ENCODE measurements at regions not wholly inside any gene's neighbourhood (a gene's known extent, or its start where the extent isn't known, plus 50 kb on each side); places are given as distances from the start of the nearest gene placed in this dataset.
"Not testable (repeated sequence)": the region's sequence is repeated elsewhere in the genome, so short reads cannot be mapped to it uniquely, and the experiment has no call there.

DNA sequence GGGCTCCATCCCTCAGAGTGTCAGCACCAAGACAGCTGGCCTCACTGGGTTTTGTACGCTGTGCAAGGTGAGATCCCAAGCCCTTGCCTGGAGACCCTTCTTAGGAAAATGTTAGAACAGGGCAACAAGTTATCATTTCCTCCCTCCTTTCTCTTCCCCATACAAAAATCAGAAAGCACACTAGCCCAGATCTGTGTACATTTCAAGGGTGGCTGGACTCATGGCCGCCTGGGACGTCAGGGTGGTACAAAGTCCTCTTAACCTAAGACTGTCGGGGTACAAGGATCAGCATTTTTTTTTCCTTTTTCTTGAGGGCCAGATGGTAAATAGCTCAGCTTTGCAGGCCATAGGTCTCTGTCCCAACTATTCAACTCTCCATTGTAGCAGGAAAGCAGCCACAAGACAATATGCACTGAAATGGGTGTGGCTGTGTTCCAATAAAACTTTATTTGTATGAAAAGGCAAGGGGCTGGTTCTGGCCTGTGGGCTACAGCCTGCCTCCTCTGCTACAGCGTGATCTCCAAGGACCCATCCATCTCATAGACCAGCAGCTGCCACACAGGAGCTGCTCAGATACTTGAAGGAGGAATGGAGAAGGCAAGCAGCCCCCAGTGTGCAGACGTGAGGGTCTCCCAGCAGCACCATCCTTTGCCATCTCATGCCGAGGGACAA lies 68.7 kb downstream of the ART5 start:
- TF ChIP-seq, protein P1, sequence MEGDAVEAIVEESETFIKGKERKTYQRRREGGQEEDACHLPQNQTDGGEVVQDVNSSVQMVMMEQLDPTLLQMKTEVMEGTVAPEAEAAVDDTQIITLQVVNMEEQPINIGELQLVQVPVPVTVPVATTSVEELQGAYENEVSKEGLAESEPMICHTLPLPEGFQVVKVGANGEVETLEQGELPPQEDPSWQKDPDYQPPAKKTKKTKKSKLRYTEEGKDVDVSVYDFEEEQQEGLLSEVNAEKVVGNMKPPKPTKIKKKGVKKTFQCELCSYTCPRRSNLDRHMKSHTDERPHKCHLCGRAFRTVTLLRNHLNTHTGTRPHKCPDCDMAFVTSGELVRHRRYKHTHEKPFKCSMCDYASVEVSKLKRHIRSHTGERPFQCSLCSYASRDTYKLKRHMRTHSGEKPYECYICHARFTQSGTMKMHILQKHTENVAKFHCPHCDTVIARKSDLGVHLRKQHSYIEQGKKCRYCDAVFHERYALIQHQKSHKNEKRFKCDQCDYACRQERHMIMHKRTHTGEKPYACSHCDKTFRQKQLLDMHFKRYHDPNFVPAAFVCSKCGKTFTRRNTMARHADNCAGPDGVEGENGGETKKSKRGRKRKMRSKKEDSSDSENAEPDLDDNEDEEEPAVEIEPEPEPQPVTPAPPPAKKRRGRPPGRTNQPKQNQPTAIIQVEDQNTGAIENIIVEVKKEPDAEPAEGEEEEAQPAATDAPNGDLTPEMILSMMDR (conservative IDR thresholded peaks at IDR 0.05; ENCODE audit: low read length), result not testable (repeated sequence)
- not testable (repeated sequence) for TF ChIP-seq EZH2phosphoT487 (IDR thresholded peaks at IDR 0.05; ENCODE audit: borderline replicate concordance)

Data from Loucy (cell line).